ENCODE measurements at regions not wholly inside any gene's neighbourhood (a gene's known extent, or its start where the extent isn't known, plus 50 kb on each side); places are given as distances from the start of the nearest gene placed in this dataset.

DNA sequence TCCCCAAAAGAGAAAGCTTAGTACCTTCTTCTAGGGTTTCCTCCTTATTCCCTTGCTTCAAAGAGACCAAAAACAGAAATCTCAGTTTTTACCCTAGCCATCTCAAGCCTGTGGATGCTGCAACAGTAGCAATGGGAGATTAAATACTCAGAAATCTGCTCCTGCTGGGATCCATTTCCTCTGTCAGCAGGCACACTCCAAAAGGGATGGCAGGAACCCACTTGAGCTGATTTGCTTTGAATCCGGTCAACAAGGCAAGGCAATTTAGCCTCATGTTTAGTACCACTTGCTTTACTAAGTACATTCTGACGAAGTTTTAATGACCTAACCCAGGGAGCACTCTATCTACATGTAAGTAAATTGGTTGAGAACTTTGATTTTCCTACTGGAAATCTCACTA, 590.0 kb upstream of the ADAMTS9 start:
- H3K9me2 ChIP-seq: no peaks in the 10 kb centered on the region
- no peaks in the 10 kb centered on the region for H4K20me1 ChIP-seq (ENCODE audit: insufficient read depth)
- ChIA-PET POLR2A (no interaction called here), CTCF (no interaction called here)
- H2AFZ ChIP-seq (ENCODE audit: low read depth): no peak overlapping the region
- H3K27ac ChIP-seq (ENCODE audit: low read depth in 2 of 2, low read length in 1 of 2): no peak overlapping the region
- WGBS (ENCODE audit: low lambda C conversion rate): 54% methylated on average over 2 of the region's 2 CpGs
- no peaks in the 10 kb centered on the region for H3K79me2 ChIP-seq (ENCODE audit: insufficient read depth)
- no peaks in the 10 kb centered on the region for H3K27me3 ChIP-seq (ENCODE audit: insufficient read depth)
- no peaks in the 10 kb centered on the region for H3K9me3 ChIP-seq
- H3K4me1 ChIP-seq (ENCODE audit: control insufficient read depth in 1 of 2, insufficient read depth in 2 of 2, low read depth in 1 of 2, low read length in 1 of 2): no peaks in the 10 kb centered on the region; a peak in 1 of 4 replicates
- no peaks in the 10 kb centered on the region for H3K36me3 ChIP-seq (replicated peaks in 1 of 2; ENCODE audit: control insufficient read depth in 1 of 2, insufficient read depth in 2 of 2, low read length in 1 of 2)
- no peak overlapping the region for H3K4me2 ChIP-seq
- no peak for TF ChIP-seq GATA2 (CRISPR knock-in tag; IDR thresholded peaks at IDR 0.05)
- TF ChIP-seq RCOR1 (IDR thresholded peaks at IDR 0.05; ENCODE audit: low read length): no peak
- no peak for TF ChIP-seq SIN3A (IDR thresholded peaks at IDR 0.05; ENCODE audit: borderline replicate concordance, low read depth, low read length)
- H3K9ac ChIP-seq: no peak overlapping the region
- no peaks in the 10 kb centered on the region for H3F3A ChIP-seq (replicated peaks; ENCODE audit: insufficient read depth)
- H3K4me3 ChIP-seq (ENCODE audit: low read depth in 2 of 2, low read length in 1 of 2): no peak overlapping the region
- no peak for DNase-seq

- WGBS (ENCODE audit: low lambda C conversion rate): 54% methylated on average over 4 of the region's 4 CpGs
- no peaks in the 10 kb centered on the region for H4K20me1 ChIP-seq (ENCODE audit: insufficient read depth)
- CTCF ChIA-PET: interaction anchor here (1.5 kb wide), 1 partner anchor 11 kb away, joined by 3 read pairs; no protein-coding TSS in a partner anchor
Measured at GRCh38 chr3:65276551-65276950, 588.8 kb upstream of the ADAMTS9 start.

More at GRCh38 chr3:65276551-65276950, 588.8 kb upstream of the ADAMTS9 start:
- POLR2A ChIA-PET: no interaction called here
- TF ChIP-seq YY1 (IDR thresholded peaks at IDR 0.05; ENCODE audit: low read depth): no peak
- TF ChIP-seq MAX (IDR thresholded peaks at IDR 0.05; ENCODE audit: low read depth): no peak
- TF ChIP-seq POLR2AphosphoS5 (IDR thresholded peaks at IDR 0.05; ENCODE audit: low read depth, low read length): no peak
- TF ChIP-seq ELF1 (IDR thresholded peaks at IDR 0.05): no peak
- TF ChIP-seq SIN3A (IDR thresholded peaks at IDR 0.05; ENCODE audit: borderline replicate concordance, low read depth, low read length): no peak
- TF ChIP-seq GATA2 (CRISPR knock-in tag; IDR thresholded peaks at IDR 0.05): no peak
- no peak for TF ChIP-seq MEF2A (IDR thresholded peaks at IDR 0.05; ENCODE audit: borderline replicate concordance, low read depth)
- TF ChIP-seq RFX5 (IDR thresholded peaks at IDR 0.05; ENCODE audit: low read length): no peak
- TF ChIP-seq TEAD4 (IDR thresholded peaks at IDR 0.05; ENCODE audit: borderline replicate concordance, insufficient read depth): no peak
- TF ChIP-seq USF1 (IDR thresholded peaks at IDR 0.05; ENCODE audit: borderline replicate concordance, low read depth): no peak
- no peak for TF ChIP-seq FOSL2 (IDR thresholded peaks at IDR 0.05; ENCODE audit: borderline replicate concordance, low read depth)
- TF ChIP-seq NFIC (IDR thresholded peaks at IDR 0.05; ENCODE audit: borderline replicate concordance): no peak
- no peak for TF ChIP-seq FOXM1 (IDR thresholded peaks at IDR 0.05; ENCODE audit: low read depth)
- no peak for TF ChIP-seq CHD2 (IDR thresholded peaks at IDR 0.05; ENCODE audit: low read length, partially characterized antibody)
- TF ChIP-seq, protein P1, sequence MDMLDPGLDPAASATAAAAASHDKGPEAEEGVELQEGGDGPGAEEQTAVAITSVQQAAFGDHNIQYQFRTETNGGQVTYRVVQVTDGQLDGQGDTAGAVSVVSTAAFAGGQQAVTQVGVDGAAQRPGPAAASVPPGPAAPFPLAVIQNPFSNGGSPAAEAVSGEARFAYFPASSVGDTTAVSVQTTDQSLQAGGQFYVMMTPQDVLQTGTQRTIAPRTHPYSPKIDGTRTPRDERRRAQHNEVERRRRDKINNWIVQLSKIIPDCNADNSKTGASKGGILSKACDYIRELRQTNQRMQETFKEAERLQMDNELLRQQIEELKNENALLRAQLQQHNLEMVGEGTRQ (IDR thresholded peaks at IDR 0.05; ENCODE audit: borderline replicate concordance, low read depth, low read length): no peak
- TF ChIP-seq, protein P2, sequence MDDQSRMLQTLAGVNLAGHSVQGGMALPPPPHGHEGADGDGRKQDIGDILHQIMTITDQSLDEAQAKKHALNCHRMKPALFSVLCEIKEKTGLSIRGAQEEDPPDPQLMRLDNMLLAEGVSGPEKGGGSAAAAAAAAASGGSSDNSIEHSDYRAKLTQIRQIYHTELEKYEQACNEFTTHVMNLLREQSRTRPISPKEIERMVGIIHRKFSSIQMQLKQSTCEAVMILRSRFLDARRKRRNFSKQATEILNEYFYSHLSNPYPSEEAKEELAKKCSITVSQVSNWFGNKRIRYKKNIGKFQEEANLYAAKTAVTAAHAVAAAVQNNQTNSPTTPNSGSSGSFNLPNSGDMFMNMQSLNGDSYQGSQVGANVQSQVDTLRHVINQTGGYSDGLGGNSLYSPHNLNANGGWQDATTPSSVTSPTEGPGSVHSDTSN (IDR thresholded peaks at IDR 0.05): no peak
- no peak for TF ChIP-seq MXI1 (IDR thresholded peaks at IDR 0.05; ENCODE audit: low read depth, low read length)
- TF ChIP-seq, protein P3, sequence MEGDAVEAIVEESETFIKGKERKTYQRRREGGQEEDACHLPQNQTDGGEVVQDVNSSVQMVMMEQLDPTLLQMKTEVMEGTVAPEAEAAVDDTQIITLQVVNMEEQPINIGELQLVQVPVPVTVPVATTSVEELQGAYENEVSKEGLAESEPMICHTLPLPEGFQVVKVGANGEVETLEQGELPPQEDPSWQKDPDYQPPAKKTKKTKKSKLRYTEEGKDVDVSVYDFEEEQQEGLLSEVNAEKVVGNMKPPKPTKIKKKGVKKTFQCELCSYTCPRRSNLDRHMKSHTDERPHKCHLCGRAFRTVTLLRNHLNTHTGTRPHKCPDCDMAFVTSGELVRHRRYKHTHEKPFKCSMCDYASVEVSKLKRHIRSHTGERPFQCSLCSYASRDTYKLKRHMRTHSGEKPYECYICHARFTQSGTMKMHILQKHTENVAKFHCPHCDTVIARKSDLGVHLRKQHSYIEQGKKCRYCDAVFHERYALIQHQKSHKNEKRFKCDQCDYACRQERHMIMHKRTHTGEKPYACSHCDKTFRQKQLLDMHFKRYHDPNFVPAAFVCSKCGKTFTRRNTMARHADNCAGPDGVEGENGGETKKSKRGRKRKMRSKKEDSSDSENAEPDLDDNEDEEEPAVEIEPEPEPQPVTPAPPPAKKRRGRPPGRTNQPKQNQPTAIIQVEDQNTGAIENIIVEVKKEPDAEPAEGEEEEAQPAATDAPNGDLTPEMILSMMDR (IDR thresholded peaks at IDR 0.05): no peak
- TF ChIP-seq, protein P4, sequence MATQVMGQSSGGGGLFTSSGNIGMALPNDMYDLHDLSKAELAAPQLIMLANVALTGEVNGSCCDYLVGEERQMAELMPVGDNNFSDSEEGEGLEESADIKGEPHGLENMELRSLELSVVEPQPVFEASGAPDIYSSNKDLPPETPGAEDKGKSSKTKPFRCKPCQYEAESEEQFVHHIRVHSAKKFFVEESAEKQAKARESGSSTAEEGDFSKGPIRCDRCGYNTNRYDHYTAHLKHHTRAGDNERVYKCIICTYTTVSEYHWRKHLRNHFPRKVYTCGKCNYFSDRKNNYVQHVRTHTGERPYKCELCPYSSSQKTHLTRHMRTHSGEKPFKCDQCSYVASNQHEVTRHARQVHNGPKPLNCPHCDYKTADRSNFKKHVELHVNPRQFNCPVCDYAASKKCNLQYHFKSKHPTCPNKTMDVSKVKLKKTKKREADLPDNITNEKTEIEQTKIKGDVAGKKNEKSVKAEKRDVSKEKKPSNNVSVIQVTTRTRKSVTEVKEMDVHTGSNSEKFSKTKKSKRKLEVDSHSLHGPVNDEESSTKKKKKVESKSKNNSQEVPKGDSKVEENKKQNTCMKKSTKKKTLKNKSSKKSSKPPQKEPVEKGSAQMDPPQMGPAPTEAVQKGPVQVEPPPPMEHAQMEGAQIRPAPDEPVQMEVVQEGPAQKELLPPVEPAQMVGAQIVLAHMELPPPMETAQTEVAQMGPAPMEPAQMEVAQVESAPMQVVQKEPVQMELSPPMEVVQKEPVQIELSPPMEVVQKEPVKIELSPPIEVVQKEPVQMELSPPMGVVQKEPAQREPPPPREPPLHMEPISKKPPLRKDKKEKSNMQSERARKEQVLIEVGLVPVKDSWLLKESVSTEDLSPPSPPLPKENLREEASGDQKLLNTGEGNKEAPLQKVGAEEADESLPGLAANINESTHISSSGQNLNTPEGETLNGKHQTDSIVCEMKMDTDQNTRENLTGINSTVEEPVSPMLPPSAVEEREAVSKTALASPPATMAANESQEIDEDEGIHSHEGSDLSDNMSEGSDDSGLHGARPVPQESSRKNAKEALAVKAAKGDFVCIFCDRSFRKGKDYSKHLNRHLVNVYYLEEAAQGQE (IDR thresholded peaks at IDR 0.05; ENCODE audit: low read depth, low read length): no peak
- no peak for TF ChIP-seq FOXJ3 (CRISPR knock-in tag; IDR thresholded peaks at IDR 0.05)
- Histone ChIP-seq H3K27ac (ENCODE audit: low read depth in 2 of 2, low read length in 1 of 2) (no peak overlapping the region), H3K27me3 (ENCODE audit: insufficient read depth) (no peaks in the 10 kb centered on the region), H3K4me2 (no peak overlapping the region), H3K79me2 (ENCODE audit: insufficient read depth) (no peaks in the 10 kb centered on the region), H2AFZ (ENCODE audit: low read depth) (no peak overlapping the region), H3K4me1 (ENCODE audit: control insufficient read depth in 1 of 2, insufficient read depth in 2 of 2, low read depth in 1 of 2, low read length in 1 of 2) (no peaks in the 10 kb centered on the region; a peak in 1 of 4 replicates), H3K9me2 (no peaks in the 10 kb centered on the region), H3K4me3 (ENCODE audit: low read depth in 2 of 2, low read length in 1 of 2) (no peak overlapping the region), H3K9ac (no peak overlapping the region), H3K36me3 (replicated peaks in 1 of 2; ENCODE audit: control insufficient read depth in 1 of 2, insufficient read depth in 2 of 2, low read length in 1 of 2) (no peaks in the 10 kb centered on the region), H3F3A (replicated peaks; ENCODE audit: insufficient read depth) (no peaks in the 10 kb centered on the region), H3K9me3 (no peaks in the 10 kb centered on the region)
- no peak for DNase-seq
